Activated CD4-positive, alpha-beta memory T cell treated with anti-CD3 and anti-CD28 coated beads, Interleukin-2, amount 10 ng/mL, durations not matched to agents 7 days and 5 days (primary cell): ENCODE measurements at regions not wholly inside any gene's neighbourhood (a gene's known extent, or its start where the extent isn't known, plus 50 kb on each side); places are given as distances from the start of the nearest gene placed in this dataset.

Source experiments
- CTCF ChIA-PET: fragments of 350-600 bp; sonication (Branson Sonifier 250); formaldehyde crosslinking; loops from one replicate; lab custom pipeline; 2021; ENCODE audit warnings: antibody characterized with exemption, inconsistent platforms; lab: Charles Lee
- POLR2A ChIA-PET: fragments of 350-600 bp; sonication (Branson Sonifier 250); formaldehyde crosslinking; loops from one replicate; lab custom pipeline; 2021; ENCODE audit warnings: antibody characterized with exemption; lab: Charles Lee
- DNase-seq: peaks from one replicate; pipeline ENCODE4 v3.0.0-alpha.2; 2020
- H3K27ac Mint-ChIP-seq: one replicate; pipeline ENCODE4 v1.8.0; 2021; ENCODE audit warnings: mild to moderate bottlenecking, mixed read lengths
- H3K27me3 Mint-ChIP-seq: one replicate; pipeline ENCODE4 v1.8.0; 2021; ENCODE audit warnings: mixed read lengths
- H3K36me3 Mint-ChIP-seq: one replicate; pipeline ENCODE4 v1.8.0; 2021; ENCODE audit warnings: low read depth, mixed read lengths
- H3K4me1 Mint-ChIP-seq: one replicate; pipeline ENCODE4 v1.8.0; 2021; ENCODE audit warnings: mixed read lengths
- H3K4me3 Mint-ChIP-seq: one replicate; pipeline ENCODE4 v1.8.0; 2021; ENCODE audit warnings: mild to moderate bottlenecking, mixed read lengths
- H3K9me3 Mint-ChIP-seq: one replicate; pipeline ENCODE4 v1.8.0; 2021; ENCODE audit warnings: mixed read lengths

DNA sequence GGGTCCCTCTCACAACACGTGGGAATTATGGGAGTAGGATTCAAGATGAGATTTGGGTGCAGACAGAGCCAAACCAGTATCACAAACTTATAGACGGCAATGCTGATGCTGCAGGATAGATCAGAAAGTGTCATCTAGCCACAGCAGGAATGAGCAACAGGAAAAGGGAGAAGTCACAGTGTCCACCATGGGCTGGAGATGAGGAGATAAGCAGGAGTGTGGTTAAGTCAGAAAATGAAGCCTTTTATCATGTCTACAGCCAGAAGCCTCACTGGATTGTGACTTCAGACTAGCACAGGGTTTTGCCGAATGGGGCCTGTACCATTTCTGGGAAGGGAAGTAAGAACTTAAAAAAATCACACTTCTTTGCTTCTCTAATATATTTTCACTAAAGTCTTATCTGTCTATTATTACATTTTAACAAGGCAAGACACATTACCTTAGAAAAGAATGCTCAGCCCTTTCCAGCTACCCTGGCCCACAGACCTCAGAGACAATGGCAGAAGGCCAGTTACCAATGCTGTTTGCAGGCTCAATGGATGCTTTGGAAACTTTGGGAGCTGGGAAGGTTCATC is 490.2 kb upstream of the SALL1 start:
- H3K9me3 Mint-ChIP-seq: peaks cover 16% of the 10 kb centered on the region
- no peaks in the 10 kb centered on the region for H3K27me3 Mint-ChIP-seq
- H3K4me1 Mint-ChIP-seq: no peaks in the 10 kb centered on the region
- no peak for DNase-seq
- H3K4me3 Mint-ChIP-seq: no peak overlapping the region
- no peaks in the 10 kb centered on the region for H3K36me3 Mint-ChIP-seq
- H3K27ac Mint-ChIP-seq: no peak overlapping the region
- ChIA-PET CTCF (no interaction called here), POLR2A (no interaction called here)

DNA sequence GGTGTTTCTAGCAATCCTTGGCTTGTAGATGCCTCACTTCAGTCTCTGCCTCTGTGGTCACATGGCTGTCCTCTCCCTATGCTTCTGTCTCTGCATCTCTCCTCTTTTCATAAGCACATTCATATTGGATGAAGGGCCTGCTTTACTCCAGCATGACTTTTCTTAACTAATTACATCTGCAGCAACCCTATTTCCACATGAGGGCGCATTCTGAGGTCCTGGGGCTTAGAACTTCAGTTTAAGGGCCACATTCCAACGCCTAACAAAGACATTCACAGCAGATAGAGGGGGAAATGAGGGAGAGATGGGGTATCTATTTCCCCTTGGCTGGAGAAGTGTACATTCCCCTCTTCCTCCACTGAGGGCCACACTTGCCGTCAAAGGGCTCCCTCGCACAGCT is 489.1 kb upstream of the SALL1 start:
- POLR2A ChIA-PET: no interaction called here
- Mint-ChIP-seq H3K4me3 (no peak overlapping the region), H3K4me1 (no peaks in the 10 kb centered on the region), H3K36me3 (no peaks in the 10 kb centered on the region), H3K9me3 (peaks cover 16% of the 10 kb centered on the region), H3K27me3 (no peaks in the 10 kb centered on the region), H3K27ac (no peak overlapping the region)
- no peak for DNase-seq
- CTCF ChIA-PET: no interaction called here

DNA sequence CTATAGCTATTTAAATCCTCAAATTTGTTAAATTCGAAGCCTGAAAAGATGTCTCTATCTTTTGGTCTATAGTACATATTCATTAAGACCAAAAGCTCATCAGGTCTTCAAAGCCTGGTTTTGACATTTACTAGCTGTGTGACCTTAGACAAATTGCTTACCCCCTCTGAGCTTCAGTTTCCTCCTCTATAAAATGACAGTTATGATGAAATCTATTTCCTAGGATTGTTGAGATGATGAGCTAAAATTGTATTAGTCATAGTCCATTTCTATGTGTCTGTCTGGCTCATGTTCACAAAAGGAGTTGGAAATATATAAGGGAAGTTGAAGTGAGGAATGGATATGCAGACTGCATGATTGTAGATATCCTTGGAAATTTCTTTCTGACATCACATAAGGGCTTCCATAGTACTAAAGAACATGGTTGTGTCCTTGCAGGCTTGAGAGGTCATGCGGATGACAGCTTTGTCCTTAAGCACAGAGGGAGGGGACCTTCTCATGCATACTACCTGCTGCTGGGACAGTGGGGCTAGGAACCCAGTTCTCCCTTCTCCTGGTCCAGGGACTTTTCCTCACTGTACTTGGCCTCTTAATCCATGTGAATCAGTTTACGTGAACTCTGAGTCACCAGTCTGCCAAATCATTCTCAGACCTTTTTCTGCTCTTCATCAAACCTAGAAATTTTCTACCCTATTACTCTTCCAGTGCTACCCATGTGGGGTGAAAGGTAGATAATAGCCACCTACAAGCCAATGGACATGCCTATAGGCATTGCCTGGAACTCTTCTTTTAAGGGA is 487.5 kb upstream of the SALL1 start:
- no peak overlapping the region for H3K4me3 Mint-ChIP-seq
- no peaks in the 10 kb centered on the region for H3K36me3 Mint-ChIP-seq
- H3K4me1 Mint-ChIP-seq: no peaks in the 10 kb centered on the region
- no peak for DNase-seq
- no peaks in the 10 kb centered on the region for H3K27me3 Mint-ChIP-seq
- H3K9me3 Mint-ChIP-seq: peaks cover 14% of the 10 kb centered on the region
- CTCF ChIA-PET: no interaction called here
- no peak overlapping the region for H3K27ac Mint-ChIP-seq
- POLR2A ChIA-PET: no interaction called here

DNA sequence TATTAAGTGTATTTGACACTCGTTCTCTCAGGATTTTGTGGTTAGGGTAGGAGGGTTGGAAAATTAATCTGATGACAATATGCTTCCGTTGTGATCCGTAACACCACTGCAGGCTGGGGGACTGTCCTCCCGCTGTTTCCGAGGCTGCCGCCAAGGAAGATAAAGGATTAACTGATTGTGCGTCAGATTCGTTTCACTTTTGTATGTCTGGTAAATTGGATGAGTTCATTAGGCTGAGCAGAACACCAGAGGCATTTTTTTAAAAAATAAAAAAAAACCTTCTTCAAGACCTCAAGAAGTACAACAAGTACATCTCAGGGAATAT is 486.7 kb upstream of the SALL1 start:
- CTCF ChIA-PET: no interaction called here
- Mint-ChIP-seq H3K9me3 (peaks cover 14% of the 10 kb centered on the region), H3K27ac (no peak overlapping the region), H3K27me3 (no peaks in the 10 kb centered on the region), H3K36me3 (no peaks in the 10 kb centered on the region), H3K4me1 (no peaks in the 10 kb centered on the region), H3K4me3 (no peak overlapping the region)
- POLR2A ChIA-PET: no interaction called here
- no peak for DNase-seq

DNA sequence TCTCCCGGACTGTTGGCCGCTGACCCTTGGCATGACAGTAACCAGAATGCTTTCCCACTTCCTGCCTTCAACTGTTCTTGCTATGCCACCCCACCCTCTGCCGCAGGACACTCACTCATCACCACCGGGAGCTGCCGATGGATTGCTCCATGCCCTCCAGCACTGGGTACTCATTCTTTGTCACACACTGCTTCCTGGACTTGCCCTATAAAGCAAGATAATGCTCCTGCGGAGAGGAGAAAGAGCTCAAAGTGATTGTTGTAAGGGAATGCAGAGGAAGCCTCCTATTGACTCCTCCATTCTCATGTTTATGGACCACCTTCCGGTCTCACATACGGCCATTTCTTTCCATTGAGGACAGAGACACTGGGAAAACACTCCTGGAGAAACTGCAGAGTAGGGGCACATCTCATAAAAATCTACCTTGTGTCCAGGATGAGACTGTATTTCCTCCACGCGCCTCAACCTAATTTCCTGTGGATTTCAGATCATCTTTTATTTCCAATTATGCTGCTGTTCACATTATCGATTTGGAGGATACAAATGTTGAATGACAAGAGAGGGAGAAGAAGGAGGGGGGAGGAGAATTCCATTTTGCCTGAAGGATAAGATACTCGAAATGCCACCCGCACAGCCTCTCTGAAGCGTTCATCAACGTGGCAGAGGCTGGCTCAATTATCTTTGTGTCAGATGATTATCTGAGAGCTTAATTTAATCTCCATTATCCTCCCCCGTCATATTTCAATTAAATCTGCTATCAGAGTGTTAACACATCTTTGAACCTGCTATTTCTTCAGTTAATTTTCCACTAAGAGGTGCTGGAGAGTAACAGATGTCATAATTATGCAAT is 486.1 kb upstream of the SALL1 start:
- H3K9me3 Mint-ChIP-seq: peaks cover 14% of the 10 kb centered on the region
- H3K27me3 Mint-ChIP-seq: no peaks in the 10 kb centered on the region
- no peaks in the 10 kb centered on the region for H3K4me1 Mint-ChIP-seq
- no peaks in the 10 kb centered on the region for H3K36me3 Mint-ChIP-seq
- DNase-seq: no peak
- ChIA-PET POLR2A (no interaction called here), CTCF (no interaction called here)
- no peak overlapping the region for H3K27ac Mint-ChIP-seq
- no peak overlapping the region for H3K4me3 Mint-ChIP-seq

- Mint-ChIP-seq H3K4me3 (no peak overlapping the region), H3K4me1 (no peaks in the 10 kb centered on the region), H3K9me3 (peaks cover 8% of the 10 kb centered on the region), H3K27me3 (no peaks in the 10 kb centered on the region), H3K36me3 (no peaks in the 10 kb centered on the region), H3K27ac (no peak overlapping the region)
- ChIA-PET CTCF (no interaction called here), POLR2A (no interaction called here)
- no peak for DNase-seq
These were observed 484.1 kb upstream of the SALL1 start for GRCh38 chr16:51635181-51635580.

- Mint-ChIP-seq H3K4me1 (no peaks in the 10 kb centered on the region), H3K27me3 (no peaks in the 10 kb centered on the region), H3K36me3 (no peaks in the 10 kb centered on the region), H3K9me3 (peaks cover 8% of the 10 kb centered on the region), H3K27ac (no peak overlapping the region), H3K4me3 (no peak overlapping the region)
- POLR2A ChIA-PET: no interaction called here
- DNase-seq: no peak
- CTCF ChIA-PET: no interaction called here
These were observed 479.0 kb upstream of the SALL1 start for GRCh38 chr16:51630076-51630475.

GRCh38 chr16:51629576-51629975 is 478.5 kb upstream of the SALL1 start:
- Mint-ChIP-seq H3K4me3 (no peak overlapping the region), H3K4me1 (no peaks in the 10 kb centered on the region), H3K9me3 (peaks cover 11% of the 10 kb centered on the region), H3K27me3 (no peaks in the 10 kb centered on the region), H3K36me3 (no peaks in the 10 kb centered on the region), H3K27ac (no peak overlapping the region)
- POLR2A ChIA-PET: no interaction called here
- CTCF ChIA-PET: no interaction called here
- DNase-seq: no peak

DNA sequence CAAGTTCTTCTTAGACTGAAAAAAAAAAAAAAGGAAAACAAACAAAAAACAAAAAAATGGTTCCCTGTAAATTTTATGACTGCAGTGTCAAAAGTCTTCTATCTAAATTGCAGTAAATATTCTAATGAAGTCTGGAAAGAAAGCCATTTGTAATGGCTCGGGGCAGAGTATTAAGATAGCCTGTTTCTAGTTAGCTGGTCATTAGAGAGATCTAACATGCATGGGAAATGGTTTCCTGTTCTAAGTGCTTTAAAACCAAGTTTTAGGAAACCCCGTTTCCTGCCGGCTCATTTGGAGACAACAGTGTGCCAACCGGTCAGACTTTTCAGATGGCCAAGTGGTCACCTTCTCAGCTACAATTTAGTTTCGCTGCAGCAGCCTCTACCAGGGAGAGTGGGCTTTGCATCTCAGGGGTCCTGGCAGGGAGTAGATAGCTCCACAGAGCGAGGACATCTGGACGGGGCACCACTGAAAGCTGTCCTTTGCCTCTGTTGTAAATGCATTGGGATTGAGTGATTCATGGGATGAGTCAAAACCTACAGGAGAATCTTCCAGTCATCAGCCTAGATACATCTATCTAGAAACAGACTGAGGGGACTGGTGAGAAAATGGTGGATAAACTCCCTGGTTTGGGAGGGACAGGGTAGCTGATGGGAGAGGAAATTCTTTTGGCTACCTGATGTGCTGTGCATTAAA is 473.2 kb upstream of the SALL1 start:
- Mint-ChIP-seq H3K9me3 (peaks cover 20% of the 10 kb centered on the region), H3K27me3 (no peaks in the 10 kb centered on the region), H3K27ac (no peak overlapping the region), H3K36me3 (no peaks in the 10 kb centered on the region), H3K4me1 (no peaks in the 10 kb centered on the region), H3K4me3 (no peak overlapping the region)
- CTCF ChIA-PET: no interaction called here
- POLR2A ChIA-PET: no interaction called here
- DNase-seq: no peak

- H3K4me1 Mint-ChIP-seq: no peaks in the 10 kb centered on the region
- H3K36me3 Mint-ChIP-seq: no peaks in the 10 kb centered on the region
- H3K9me3 Mint-ChIP-seq: peaks cover 21% of the 10 kb centered on the region
- ChIA-PET CTCF (no interaction called here), POLR2A (no interaction called here)
- no peak overlapping the region for H3K4me3 Mint-ChIP-seq
- DNase-seq: no peak
- H3K27ac Mint-ChIP-seq: no peak overlapping the region
- no peaks in the 10 kb centered on the region for H3K27me3 Mint-ChIP-seq
These were observed 470.5 kb upstream of the SALL1 start for GRCh38 chr16:51621610-51622009.

DNA sequence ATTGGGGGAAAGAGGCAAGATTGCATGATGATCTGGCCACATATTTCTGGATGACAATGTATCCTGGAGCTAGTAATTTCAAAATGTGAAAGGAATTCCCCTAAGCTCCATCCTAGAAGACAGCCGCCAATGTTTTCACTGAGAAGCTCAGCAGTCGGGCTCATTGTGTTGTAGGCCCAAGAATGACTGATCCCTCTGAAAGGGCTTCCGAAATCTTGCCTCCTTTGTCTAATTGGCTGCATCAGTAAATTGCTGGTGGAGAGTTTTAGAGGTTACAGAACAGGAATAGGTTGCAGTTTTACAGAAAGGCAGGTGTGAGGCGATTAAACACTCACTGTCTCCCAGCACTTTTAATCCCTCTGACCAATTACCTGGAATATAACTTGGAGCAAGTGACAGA is 464.1 kb upstream of the SALL1 start:
- POLR2A ChIA-PET: no interaction called here
- DNase-seq: no peak
- Mint-ChIP-seq H3K36me3 (no peaks in the 10 kb centered on the region), H3K9me3 (peaks cover 9% of the 10 kb centered on the region), H3K4me1 (no peaks in the 10 kb centered on the region), H3K4me3 (no peak overlapping the region), H3K27me3 (no peaks in the 10 kb centered on the region), H3K27ac (no peak overlapping the region)
- CTCF ChIA-PET: no interaction called here

GRCh38 chr16:51607201-51607651 is 456.2 kb upstream of the SALL1 start:
- H3K27ac Mint-ChIP-seq: no peak overlapping the region
- no peaks in the 10 kb centered on the region for H3K27me3 Mint-ChIP-seq
- no peak for DNase-seq
- peaks cover 15% of the 10 kb centered on the region for H3K9me3 Mint-ChIP-seq
- CTCF ChIA-PET: no interaction called here
- no peaks in the 10 kb centered on the region for H3K36me3 Mint-ChIP-seq
- H3K4me1 Mint-ChIP-seq: no peaks in the 10 kb centered on the region
- H3K4me3 Mint-ChIP-seq: no peak overlapping the region
- POLR2A ChIA-PET: no interaction called here

DNA sequence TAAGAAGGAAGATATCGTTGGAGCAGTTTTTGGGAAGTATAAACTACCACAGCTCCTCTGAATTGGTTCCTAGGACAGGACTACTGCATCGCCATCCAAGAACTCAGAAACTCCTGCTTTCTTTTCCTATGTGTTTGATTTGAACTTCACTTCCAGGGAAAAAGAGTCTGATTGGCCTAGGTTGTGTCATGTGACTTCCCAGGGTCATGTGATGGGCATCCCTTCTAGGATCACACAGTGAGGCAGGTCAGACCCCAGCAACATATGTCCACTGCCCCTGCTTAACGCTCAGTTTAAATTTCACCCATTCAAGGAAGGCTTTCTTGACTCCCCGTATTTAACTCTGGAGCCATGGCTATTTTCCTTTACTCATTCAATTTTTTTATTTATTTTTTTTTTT is 445.2 kb upstream of the SALL1 start:
- Mint-ChIP-seq H3K27ac (no peak overlapping the region), H3K4me1 (no peaks in the 10 kb centered on the region), H3K27me3 (no peaks in the 10 kb centered on the region), H3K9me3 (peaks cover 4% of the 10 kb centered on the region), H3K4me3 (no peak overlapping the region), H3K36me3 (no peaks in the 10 kb centered on the region)
- ChIA-PET CTCF (no interaction called here), POLR2A (no interaction called here)
- DNase-seq: no peak
